IMR-90 (cell line): ENCODE measurements at regions not wholly inside any gene's neighbourhood (a gene's known extent, or its start where the extent isn't known, plus 50 kb on each side); places are given as distances from the start of the nearest gene placed in this dataset.

Experiments used
- ATAC-seq: fragments of 200-7000 bp; cut with Tn5 transposase; 2 replicates; pipeline ENCODE4 v1.9.1; 2020; ENCODE audit warnings: low read depth, mild to moderate bottlenecking, moderate library complexity
- BruUV-seq: library from RNA; stranded (reverse); fragments of 400-500 nt; replicated peaks from 2 replicates; lab custom pipeline; 2021; lab: Mats Ljungman, UMichigan
- CTCF ChIA-PET: fragments of 300-600 bp; formaldehyde crosslinking; extraction: SDS; loops from one replicate; lab custom pipeline; 2021; ENCODE audit warnings: antibody characterized with exemption; lab: Yijun Ruan, JAX
- POLR2A ChIA-PET: fragments of 300-600 bp; sonication (Branson Sonifier 250); formaldehyde crosslinking; loops from one replicate; lab custom pipeline; 2022; ENCODE audit warnings: antibody characterized with exemption; ENCODE audit not compliant: unreplicated experiment; lab: Charles Lee
- DNase-seq: peaks from one replicate; pipeline ENCODE4 v3.0.0; 2013
- H2AFZ ChIP-seq: replicated peaks from 2 replicates; pipeline ENCODE3; 2013; ENCODE audit warnings: low read length, mild to moderate bottlenecking; ENCODE audit not compliant: poor library complexity
- H2AK5ac ChIP-seq: 2 replicates; pipeline ENCODE4 v1.6.1; 2013; ENCODE audit warnings: low read depth, low read length, inconsistent platforms
- H2AK9ac ChIP-seq: replicated peaks from 2 replicates; pipeline ENCODE3; 2013; ENCODE audit warnings: mild to moderate bottlenecking, low read depth, low read length, moderate library complexity; ENCODE audit not compliant: poor library complexity
- H2BK120ac ChIP-seq: 2 replicates; pipeline ENCODE4 v1.6.1; 2013; ENCODE audit warnings: low read depth, low read length, inconsistent platforms
- H2BK15ac ChIP-seq: 3 replicates; pipeline ENCODE4 v1.6.1; 2013; ENCODE audit warnings: low read depth, low read length, inconsistent platforms
- H2BK20ac ChIP-seq: 2 replicates; pipeline ENCODE4 v1.6.1; 2013; ENCODE audit warnings: low read depth, mild to moderate bottlenecking, inconsistent platforms, low read length, moderate library complexity
- H2BK5ac ChIP-seq: 2 replicates; pipeline ENCODE4 v1.6.1; 2013; ENCODE audit warnings: mild to moderate bottlenecking, low read depth, low read length, inconsistent platforms; ENCODE audit not compliant: poor library complexity, severe bottlenecking
- H3K14ac ChIP-seq: replicated peaks from 2 replicates; pipeline ENCODE4 v1.6.1; 2013; ENCODE audit warnings: low read depth, low read length, inconsistent platforms
- H3K18ac ChIP-seq: 2 replicates; pipeline ENCODE4 v1.6.1; 2013; ENCODE audit warnings: low read depth, low read length, control low read depth
- H3K23ac ChIP-seq: 2 replicates; pipeline ENCODE4 v1.6.1; 2013; ENCODE audit warnings: low read depth, low read length, inconsistent platforms
- H3K27ac ChIP-seq: 2 replicates; pipeline ENCODE4 v1.5.1; 2013; ENCODE audit warnings: mild to moderate bottlenecking, control low read depth, low read length; ENCODE audit not compliant: insufficient read depth
- H3K27me3 ChIP-seq: 2 replicates; pipeline ENCODE4 v1.6.1; 2013; ENCODE audit warnings: low read length; ENCODE audit not compliant: control insufficient read depth, insufficient read depth
- H3K36me3 ChIP-seq: 2 replicates; pipeline ENCODE4 v1.6.1; 2013; ENCODE audit warnings: low read length, mixed read lengths; ENCODE audit not compliant: control insufficient read depth, insufficient read depth
- H3K4ac ChIP-seq: 2 replicates; pipeline ENCODE4 v1.6.1; 2013; ENCODE audit warnings: low read depth, low read length, inconsistent platforms
- H3K4me1 ChIP-seq: 2 replicates; pipeline ENCODE4 v1.6.1; 2013; ENCODE audit warnings: low read length, mixed read lengths; ENCODE audit not compliant: control insufficient read depth, insufficient read depth
- H3K4me2 ChIP-seq: 2 replicates; pipeline ENCODE4 v1.6.1; 2013; ENCODE audit warnings: low read depth, mild to moderate bottlenecking, control low read depth, low read length, moderate library complexity
- H3K4me3 ChIP-seq: 2 replicates; pipeline ENCODE4 v1.5.1; 2013; ENCODE audit warnings: low read depth, mild to moderate bottlenecking, control low read depth, low read length, moderate library complexity; ENCODE audit not compliant: insufficient read depth
- H3K56ac ChIP-seq: 2 replicates; pipeline ENCODE4 v1.6.1; 2013; ENCODE audit warnings: low read length, inconsistent platforms; ENCODE audit not compliant: insufficient read depth; ENCODE audit errors: extremely low read depth
- H3K79me1 ChIP-seq, 2 experiments: 2 replicates each; pipeline ENCODE4 v1.6.1; 2013; ENCODE audit warnings: low read length in 2 of 2, inconsistent platforms in 1 of 2, low read depth in 1 of 2
- H3K9ac ChIP-seq: 2 replicates; pipeline ENCODE4 v1.6.1; 2013; ENCODE audit warnings: low read depth, low read length, control low read depth
- H3K9me1 ChIP-seq: 2 replicates; pipeline ENCODE4 v1.6.1; 2013; ENCODE audit warnings: low read length, inconsistent platforms; ENCODE audit not compliant: insufficient read depth
- H3K9me3 ChIP-seq: 2 replicates; pipeline ENCODE4 v1.6.1; 2013; ENCODE audit warnings: low read length; ENCODE audit not compliant: control insufficient read depth, insufficient read depth
- H4K20me1 ChIP-seq: 2 replicates; pipeline ENCODE4 v1.6.1; 2013; ENCODE audit warnings: low read length, inconsistent platforms; ENCODE audit not compliant: insufficient read depth
- H4K5ac ChIP-seq: 2 replicates; pipeline ENCODE4 v1.6.1; 2013; ENCODE audit warnings: mild to moderate bottlenecking, low read depth, low read length, control low read depth
- H4K8ac ChIP-seq, 2 experiments: 2 replicates each; pipeline ENCODE4 v1.6.1; 2013; ENCODE audit warnings: low read depth in 2 of 2, low read length in 2 of 2, control low read depth in 1 of 2, inconsistent platforms in 1 of 2
- H4K91ac ChIP-seq: 2 replicates; pipeline ENCODE4 v1.6.1; 2013; ENCODE audit warnings: low read depth, low read length, inconsistent platforms; ENCODE audit not compliant: insufficient read depth
- ELK1 ChIP-seq: fragments of 150-350 bp; IDR thresholded peaks from 2 replicates; pipeline ENCODE4 v1.6.1; 2016; ENCODE audit warnings: low read depth, mild to moderate bottlenecking, low read length, moderate library complexity, borderline replicate concordance
- FOS ChIP-seq: fragments of 150-350 bp; IDR thresholded peaks from 2 replicates; pipeline ENCODE4 v1.6.1; 2016; ENCODE audit warnings: low read depth, low read length
- MAFK ChIP-seq: IDR thresholded peaks from 2 replicates; pipeline ENCODE4 v1.6.1; 2012; ENCODE audit warnings: low read depth, low read length, improper control_type of control experiment
- MAZ ChIP-seq: IDR thresholded peaks from 2 replicates; pipeline ENCODE4 v1.6.1; 2012; ENCODE audit warnings: low read depth, mild to moderate bottlenecking, low read length, improper control_type of control experiment, moderate library complexity, borderline replicate concordance
- MXI1 ChIP-seq: IDR thresholded peaks from 2 replicates; pipeline ENCODE4 v1.6.1; 2012; ENCODE audit warnings: low read depth, mild to moderate bottlenecking, low read length, moderate library complexity, borderline replicate concordance
- NFE2L2 ChIP-seq: fragments of 150-350 bp; IDR thresholded peaks from 2 replicates; pipeline ENCODE4 v1.6.1; 2016; ENCODE audit warnings: low read depth, mild to moderate bottlenecking, low read length
- POLR2A ChIP-seq: IDR thresholded peaks from 2 replicates; pipeline ENCODE4 v1.6.1; 2012; ENCODE audit warnings: mild to moderate bottlenecking, low read depth, low read length
- RCOR1 ChIP-seq: IDR thresholded peaks from 2 replicates; pipeline ENCODE4 v1.6.1; 2012; ENCODE audit warnings: mild to moderate bottlenecking, low read length, improper control_type of control experiment; ENCODE audit not compliant: insufficient replicate concordance
- RFX5 ChIP-seq: IDR thresholded peaks from 2 replicates; pipeline ENCODE4 v1.8.0; 2012; ENCODE audit warnings: low read depth, mild to moderate bottlenecking, low read length, moderate library complexity
- SMC3 ChIP-seq: fragments of 150-350 bp; IDR thresholded peaks from 2 replicates; pipeline ENCODE4 v1.6.1; 2016; ENCODE audit warnings: low read depth, mild to moderate bottlenecking, antibody characterized with exemption, low read length, moderate library complexity
- USF2 ChIP-seq: fragments of 150-350 bp; IDR thresholded peaks from 2 replicates; pipeline ENCODE4 v1.6.1; 2017; ENCODE audit warnings: mild to moderate bottlenecking, antibody characterized with exemption, low read length, low read depth
- WGBS, 2 experiments: methylation state at CpG; one replicate each; pipeline versions ENCODE4 v1.1.5 to v1.1.7; 2013; ENCODE audit warnings: missing lambda C conversion rate in 2 of 2; ENCODE audit not compliant: insufficient read length in 1 of 2; ENCODE audit errors: extremely low coverage in 2 of 2; 5-methylcytosine and 5-hydroxymethylcytosine counted together
- dilution Hi-C: fragments of 300-500 bp; cut with HindIII; formaldehyde crosslinking; loops from one replicate; pipeline ENCODE4 v1.14.3; 2018; ENCODE audit warnings: low sequenced_read_pairs; ENCODE audit not compliant: unreplicated experiment
- in situ Hi-C: fragments of 300-500 bp; cut with MboI; formaldehyde crosslinking; loops from 3 replicates; pipeline ENCODE4 v1.14.3; 2019; ENCODE audit warnings: low sequenced_read_pairs, inconsistent platforms, mixed read lengths
- intact Hi-C: fragments of 100-400 bp; cut with micrococcal nuclease; formaldehyde crosslinking; loops from 2 replicates; pipeline ENCODE4 v1.10.0; 2022
- TF ChIP-seq, protein P1 (sequence below): conservative IDR thresholded peaks from 2 replicates; pipeline ENCODE4 v1.5.1; 2012; ENCODE audit warnings: mild to moderate bottlenecking, low read depth, low read length, improper control_type of control experiment

DNA sequence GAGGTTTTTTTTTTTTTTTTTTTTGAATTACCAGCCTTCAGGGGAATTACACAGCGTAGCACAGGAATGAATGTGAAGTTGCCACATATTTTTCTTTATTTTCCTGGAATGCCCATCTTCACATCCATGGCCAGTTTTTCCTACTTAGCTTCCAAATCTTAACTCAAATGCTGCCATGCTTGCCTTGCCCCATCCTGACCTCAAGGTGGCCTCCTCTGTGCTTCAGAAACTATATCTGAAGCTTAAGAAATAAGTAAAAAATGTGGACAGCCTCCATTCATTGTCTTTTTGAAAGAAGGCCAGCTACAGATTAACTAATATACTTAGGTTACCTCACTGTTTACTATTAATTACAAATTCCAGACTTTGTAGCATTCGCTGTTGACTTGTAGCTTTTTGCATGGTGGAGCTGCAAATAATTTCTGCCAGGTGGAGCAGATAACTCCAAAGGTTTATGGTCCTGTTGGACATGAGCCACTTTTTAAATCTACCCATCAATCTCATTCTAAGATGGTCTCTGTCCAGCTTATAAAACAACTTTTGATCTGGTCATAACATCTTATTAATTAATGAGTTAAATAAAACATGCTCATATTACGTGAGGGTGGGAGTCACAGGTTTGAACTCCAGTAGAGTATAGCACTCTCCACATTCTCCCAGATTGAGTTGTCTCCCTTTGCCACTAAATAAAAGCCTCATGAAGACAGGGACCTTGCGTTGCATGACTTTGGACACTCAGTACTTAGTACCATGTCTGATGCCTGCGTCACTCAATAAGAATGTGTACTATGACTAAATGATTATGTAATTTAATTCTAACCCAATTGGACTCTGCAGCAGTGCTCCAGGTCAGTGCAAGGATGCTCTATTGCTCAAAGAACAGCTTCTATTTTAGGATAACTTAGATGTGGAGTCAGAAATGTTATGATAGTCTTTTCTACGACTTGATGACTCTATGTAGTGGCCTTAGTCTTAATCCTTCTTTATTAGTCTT lies 678.6 kb upstream of the CITED2 start:
- Histone ChIP-seq H4K5ac (peak overlapping the region; percentile 21; the same call in 1 of the 2 replicates), H4K8ac (peak overlapping the region; percentile 40 to 95; a peak in 3 of 4 replicates), H3K79me1 (no peaks in the 10 kb centered on the region), H2AK9ac (no peak overlapping the region), H2BK5ac (peak overlapping the region; percentile 99), H4K91ac (peak overlapping the region; percentile 65), H3K36me3 (no peaks in the 10 kb centered on the region), H3K9ac (peak overlapping the region; percentile 71; the same call in 1 of the 2 replicates), H3K4me1 (peaks cover 12% of the 10 kb centered on the region), H3K4me3 (no peak overlapping the region), H2AFZ (no peak overlapping the region), H2BK15ac (peak overlapping the region; percentile 93; the same call in 2 of the 3 replicates), H2BK20ac (peak overlapping the region; percentile 80), H2AK5ac (peak overlapping the region; percentile 88), H3K14ac (peak overlapping the region; percentile 76), H3K23ac (peak overlapping the region; percentile 26; the same call in 1 of the 2 replicates), H4K20me1 (no peaks in the 10 kb centered on the region), H3K56ac (peak overlapping the region; percentile 1), H3K27me3 (no peaks in the 10 kb centered on the region), H3K4me2 (no peak overlapping the region), H3K9me1 (peaks cover 2% of the 10 kb centered on the region), H3K4ac (peak overlapping the region; percentile 96), H3K27ac (peak overlapping the region; percentile 18), H3K9me3 (no peaks in the 10 kb centered on the region), H3K18ac (peak overlapping the region; percentile 58; the same call in 1 of the 2 replicates), H2BK120ac (peak overlapping the region; percentile 97)
- ChIA-PET CTCF (interaction anchor here (0.6 to 2.6 kb wide), 9 partner anchors 11 to 683 kb away, joined by 3 to 8 read pairs (median 3); no protein-coding TSS in a partner anchor), POLR2A (interaction anchor here (0.6 to 2.0 kb wide), 3 partner anchors 352 to 684 kb away, joined by 3 to 9 read pairs (median 4); partner anchors contain the start of gene CITED2)
- DNase-seq (peak; percentile 59), ATAC-seq (no peak; the same call in 1 of the 2 replicates)
- dilution Hi-C loops, result no loop called here
- WGBS, 2 experiments, result no CpG with 5 or more reads among the region's 6 CpGs
- no TSS peak for BruUV-seq
- intact Hi-C loops, result loop anchor here (5.0 to 10.0 kb wide), 6 partner anchors 126 to 869 kb away; no protein-coding TSS in a partner anchor
- in situ Hi-C loops, result loop anchor here (10.0 kb wide), 1 partner anchor 458 kb away; no protein-coding TSS in a partner anchor
- TF ChIP-seq SMC3 (peak; percentile 44), RCOR1 (no peak), POLR2A (no peak), MXI1 (no peak), NFE2L2 (no peak), MAZ (no peak), RFX5 (no peak), FOS (no peak), MAFK (no peak), USF2 (no peak), ELK1 (no peak)
- TF ChIP-seq, protein P1, sequence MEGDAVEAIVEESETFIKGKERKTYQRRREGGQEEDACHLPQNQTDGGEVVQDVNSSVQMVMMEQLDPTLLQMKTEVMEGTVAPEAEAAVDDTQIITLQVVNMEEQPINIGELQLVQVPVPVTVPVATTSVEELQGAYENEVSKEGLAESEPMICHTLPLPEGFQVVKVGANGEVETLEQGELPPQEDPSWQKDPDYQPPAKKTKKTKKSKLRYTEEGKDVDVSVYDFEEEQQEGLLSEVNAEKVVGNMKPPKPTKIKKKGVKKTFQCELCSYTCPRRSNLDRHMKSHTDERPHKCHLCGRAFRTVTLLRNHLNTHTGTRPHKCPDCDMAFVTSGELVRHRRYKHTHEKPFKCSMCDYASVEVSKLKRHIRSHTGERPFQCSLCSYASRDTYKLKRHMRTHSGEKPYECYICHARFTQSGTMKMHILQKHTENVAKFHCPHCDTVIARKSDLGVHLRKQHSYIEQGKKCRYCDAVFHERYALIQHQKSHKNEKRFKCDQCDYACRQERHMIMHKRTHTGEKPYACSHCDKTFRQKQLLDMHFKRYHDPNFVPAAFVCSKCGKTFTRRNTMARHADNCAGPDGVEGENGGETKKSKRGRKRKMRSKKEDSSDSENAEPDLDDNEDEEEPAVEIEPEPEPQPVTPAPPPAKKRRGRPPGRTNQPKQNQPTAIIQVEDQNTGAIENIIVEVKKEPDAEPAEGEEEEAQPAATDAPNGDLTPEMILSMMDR, result peak; percentile 44
